HG02938 (cell line): ENCODE measurements at regions not wholly inside any gene's neighbourhood (a gene's known extent, or its start where the extent isn't known, plus 50 kb on each side); places are given as distances from the start of the nearest gene placed in this dataset.

Source experiments
- ATAC-seq: cut with Tn5 transposase; IDR thresholded peaks from one replicate; pipeline ENCODE4 v1.9.1; 2021; ENCODE audit warnings: mild to moderate bottlenecking, moderate library complexity; ENCODE audit not compliant: unreplicated experiment

DNA sequence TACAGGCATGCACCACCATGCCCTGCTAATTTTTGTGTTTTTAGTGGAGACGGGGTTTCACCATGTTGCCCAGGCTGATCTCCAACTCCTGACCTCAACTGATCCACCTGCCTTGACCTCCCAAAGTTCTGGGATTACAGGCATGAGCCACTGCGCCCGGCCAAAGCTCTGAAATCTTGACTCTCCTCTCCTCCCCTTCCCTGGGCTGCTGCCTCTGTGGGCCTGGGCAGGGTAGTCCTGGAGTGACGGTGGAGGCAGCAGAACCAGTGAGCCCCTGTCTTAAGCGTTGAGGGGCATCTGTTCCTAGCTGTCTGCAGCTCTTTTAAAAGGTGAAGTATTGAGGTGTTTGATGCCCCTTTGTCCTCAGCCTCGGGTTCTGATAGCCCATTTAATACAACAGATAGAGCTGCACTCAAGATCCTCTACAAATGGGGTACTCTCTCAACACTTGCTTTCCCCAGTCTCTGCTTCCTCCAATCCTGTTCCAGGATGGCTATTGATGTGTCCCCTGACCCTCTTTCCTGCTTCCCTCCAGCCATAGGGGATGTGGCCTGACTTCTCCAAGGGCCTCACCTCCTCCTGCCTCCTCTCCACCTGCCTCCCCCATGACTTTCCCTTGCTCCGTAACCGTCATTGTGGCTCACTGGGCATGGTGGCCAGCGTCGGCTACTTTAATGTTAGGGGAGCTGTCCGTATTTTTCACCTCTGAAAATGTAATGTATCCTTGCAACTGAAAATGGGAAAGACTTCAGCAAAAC lies 442.5 kb downstream of the GLRX3 start:
- ATAC-seq: no peak

DNA sequence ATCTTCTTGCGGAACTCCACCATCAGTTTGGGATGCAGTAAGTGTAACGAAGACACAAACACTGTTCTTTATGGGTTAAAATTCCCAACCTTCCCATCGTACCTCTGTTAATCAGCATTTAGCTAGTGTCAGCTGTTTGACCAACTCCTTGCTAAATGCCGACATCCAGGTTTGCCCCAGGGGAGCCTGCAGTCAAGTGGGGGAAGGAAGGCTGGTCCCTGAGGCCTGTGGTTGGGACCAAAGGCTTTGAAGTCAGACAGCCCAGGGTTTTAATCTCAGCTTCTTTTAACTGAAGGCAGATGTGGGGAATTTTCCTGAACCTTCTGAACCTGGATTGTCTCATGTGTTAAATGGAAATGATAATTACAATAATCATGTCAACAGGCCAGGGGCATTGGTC lies 443.7 kb downstream of the GLRX3 start:
- no peak for ATAC-seq

DNA sequence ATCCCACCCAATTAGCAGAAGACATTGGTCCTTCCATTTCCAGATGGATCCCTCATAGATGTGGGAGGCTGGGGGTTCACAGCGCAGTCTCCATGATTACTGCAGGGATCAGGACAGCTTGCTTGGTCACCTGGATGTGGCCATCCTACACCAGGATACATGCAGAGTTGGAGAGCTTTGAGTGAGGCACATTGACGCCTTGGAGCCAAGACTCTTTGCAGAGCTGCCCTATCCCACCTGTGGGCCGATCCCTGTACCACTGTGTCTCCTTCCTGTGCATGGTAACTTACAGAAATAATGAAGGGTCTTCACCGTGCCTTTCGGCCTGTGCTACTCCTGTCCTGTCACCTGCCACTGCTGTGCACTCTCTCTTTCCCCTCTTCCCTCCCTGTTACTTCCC lies 444.8 kb downstream of the GLRX3 start:
- no peak for ATAC-seq

DNA sequence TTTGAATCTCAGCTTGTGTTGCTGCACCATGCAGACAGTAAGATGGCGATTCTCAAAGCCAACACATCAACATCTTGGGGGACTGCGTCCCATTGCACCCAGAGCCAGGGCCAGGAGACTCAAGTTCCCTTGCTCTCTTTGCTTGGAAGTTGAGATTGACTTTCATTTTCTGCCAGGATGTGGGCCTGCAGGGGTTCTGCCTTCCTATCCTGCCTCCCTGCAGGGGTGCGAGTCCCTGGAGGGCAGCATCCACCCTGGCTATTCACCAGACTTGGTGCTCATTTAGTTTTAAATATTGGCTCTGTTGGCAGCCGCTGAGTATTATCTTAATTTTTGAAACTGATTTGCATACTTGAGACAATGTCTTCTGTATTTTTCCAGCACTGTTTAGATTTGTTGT lies 451.5 kb downstream of the GLRX3 start:
- no peak for ATAC-seq

DNA sequence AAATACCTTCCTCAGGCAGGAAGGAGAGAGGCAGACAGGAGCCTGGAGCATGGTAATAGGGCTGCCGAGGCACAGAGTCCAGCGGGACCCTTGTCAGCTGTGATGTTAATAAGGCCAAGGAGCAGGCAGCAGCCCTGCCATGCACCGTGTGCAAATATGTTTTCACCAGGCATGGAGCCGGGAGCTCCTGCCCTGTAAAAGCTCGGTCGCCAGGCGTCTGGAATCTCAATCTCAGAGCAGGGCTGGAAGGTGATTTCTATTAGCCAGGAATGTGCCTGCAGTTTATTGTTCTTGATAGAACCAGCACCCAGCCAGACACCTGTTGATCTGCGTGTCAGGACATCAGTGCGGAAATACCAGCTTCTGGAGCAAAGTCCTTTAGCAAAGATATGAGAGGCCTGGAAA lies 469.8 kb downstream of the GLRX3 start:
- no peak for ATAC-seq

DNA sequence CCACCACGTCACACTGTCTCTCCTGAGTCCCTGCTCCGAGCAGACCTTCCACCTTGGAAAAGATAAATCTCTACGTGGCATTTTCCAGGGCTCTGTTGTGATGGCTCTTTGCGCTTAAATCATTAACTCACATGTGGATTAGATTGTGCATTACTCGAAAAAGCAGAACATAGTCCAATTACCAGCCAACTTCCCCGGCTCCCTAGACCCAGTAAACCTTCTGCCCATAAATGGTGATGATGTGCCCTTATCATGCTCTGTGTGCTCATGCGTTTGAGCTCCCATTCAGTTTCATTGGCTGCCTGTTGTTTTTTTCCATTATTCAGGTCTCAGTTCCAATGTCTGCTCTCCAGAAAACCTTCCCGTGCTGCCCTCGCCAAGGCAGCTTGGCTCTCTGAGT lies 471.2 kb downstream of the GLRX3 start:
- ATAC-seq: no peak

DNA sequence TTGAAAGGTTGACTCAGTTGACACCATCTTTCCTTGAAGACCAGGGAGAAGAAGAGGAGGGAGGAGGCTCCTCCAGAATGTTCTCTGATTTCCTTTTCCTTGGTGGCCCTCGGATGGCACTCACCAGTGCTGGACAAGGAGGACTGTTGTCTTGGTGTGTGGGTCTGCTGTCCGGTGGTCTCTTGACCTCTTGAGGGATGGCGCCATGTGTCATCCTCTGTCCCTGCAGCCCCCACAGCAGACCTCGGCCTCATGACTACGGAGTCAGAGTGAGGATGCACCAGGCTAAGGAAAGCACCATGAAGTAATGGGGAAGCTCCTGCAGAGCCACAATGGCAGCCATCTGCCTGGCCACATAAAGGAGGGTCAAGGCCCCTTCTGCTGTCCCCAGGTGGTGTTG lies 475.0 kb downstream of the GLRX3 start:
- no peak for ATAC-seq

DNA sequence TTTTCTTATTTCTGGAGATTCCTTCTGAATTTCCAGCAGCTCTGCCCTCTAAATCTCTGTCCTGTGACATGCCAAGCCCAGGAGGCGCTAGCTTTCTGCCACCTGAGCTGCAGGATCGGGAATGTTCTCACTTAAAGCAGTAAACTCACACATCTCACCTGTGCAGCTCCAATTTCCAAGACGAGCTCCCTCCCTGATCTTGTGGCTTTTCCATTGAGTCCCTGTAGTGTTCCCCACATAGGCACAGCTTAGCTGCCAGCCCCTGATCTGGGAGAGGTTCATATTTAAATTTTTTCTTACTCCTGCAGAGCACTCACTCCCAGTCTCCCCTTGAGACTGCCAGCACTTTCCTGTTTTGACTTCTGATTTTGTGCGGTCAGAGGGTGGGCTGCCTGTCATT lies 479.3 kb downstream of the GLRX3 start:
- no peak for ATAC-seq

DNA sequence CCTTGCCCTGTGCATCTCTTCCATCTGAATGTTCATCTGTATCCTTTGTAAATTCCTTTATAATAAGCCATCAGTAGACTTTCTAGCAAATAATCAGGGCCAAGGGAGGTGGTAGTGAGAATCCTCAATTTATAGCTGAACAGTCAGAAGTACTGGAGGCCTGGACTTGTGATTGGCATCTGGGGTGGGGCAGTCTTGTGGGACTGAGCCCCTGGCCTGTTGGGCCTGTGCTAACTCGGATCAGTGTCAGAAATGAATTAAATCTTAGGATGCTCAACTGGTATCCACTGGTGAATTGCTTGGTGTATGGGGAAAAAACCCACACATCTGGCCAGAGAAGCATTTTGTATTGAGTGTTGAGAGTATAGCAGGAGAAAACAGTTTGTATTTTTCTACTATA lies 481.8 kb downstream of the GLRX3 start:
- no peak for ATAC-seq

DNA sequence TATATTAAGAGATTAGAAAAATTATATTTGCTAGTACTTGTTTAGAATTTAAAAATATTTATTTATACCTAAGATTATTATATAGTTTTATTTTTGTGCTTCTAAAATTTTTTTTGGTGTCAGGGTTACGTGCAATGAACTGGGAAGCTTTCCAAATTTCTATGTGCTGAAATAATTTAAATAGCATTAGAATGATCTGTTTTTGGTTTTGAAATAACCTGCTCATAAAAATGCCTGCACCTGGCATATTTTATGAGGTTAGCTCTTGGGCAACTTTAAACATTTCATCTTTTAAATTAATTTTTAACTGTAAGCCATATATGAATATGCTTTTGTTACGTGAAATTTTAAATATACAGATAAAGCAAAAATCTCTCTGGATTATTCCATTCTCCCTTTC lies 482.5 kb downstream of the GLRX3 start:
- no peak for ATAC-seq

DNA sequence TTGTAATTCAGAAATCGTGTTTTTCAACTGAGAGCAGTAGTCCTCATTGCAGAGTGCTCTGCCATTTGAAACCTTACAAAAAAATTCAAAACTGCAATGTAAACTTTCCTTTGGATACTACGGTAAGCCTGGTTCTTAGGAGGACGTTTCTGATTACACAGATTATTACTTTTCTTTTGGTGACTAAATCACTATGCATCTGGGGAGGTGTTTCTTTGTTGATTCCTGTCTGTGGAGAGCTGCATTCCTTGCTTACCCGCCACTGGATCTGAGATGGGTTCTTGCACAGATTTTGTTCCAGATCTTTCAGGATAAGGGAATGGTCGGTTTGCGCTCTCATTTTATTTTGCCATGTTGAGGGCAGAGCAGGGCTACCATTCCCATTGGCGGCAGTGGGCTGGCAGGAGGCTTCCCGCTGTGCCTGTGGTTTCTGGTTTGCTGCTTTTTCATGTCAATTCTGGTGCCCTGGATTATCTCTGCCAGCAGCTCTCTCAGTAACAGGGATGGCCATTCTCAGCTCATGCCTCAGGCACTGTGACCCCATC lies 485.1 kb downstream of the GLRX3 start:
- ATAC-seq: no peak

DNA sequence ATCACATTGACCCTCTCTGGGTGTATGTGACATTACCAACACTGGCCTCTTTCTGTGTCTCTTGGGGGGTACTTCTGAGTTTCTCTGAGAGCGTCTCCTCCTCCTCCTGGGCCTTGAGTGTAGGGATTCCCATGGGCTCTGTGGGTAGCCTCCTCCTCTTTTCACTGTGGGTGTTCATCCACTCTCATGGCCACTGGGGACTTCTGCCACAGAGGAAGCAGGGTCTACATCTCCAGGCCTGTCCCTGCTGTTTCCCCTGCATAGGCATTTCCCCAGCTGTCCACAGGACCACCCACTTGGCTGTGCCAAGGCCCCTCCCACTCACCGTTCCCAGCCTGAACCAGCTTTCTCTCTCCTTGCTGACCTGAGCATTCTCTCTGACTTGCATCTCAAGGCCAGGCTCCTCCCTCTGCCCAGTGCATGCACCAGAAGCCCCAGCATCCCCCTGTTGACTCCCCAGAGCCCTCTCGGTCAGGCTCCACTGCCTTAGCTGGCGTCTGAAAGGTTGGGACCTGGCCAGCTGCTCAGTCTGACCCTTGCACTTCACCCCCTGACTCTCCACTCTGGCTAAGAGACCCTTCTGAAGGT lies 487.6 kb downstream of the GLRX3 start:
- no peak for ATAC-seq

DNA sequence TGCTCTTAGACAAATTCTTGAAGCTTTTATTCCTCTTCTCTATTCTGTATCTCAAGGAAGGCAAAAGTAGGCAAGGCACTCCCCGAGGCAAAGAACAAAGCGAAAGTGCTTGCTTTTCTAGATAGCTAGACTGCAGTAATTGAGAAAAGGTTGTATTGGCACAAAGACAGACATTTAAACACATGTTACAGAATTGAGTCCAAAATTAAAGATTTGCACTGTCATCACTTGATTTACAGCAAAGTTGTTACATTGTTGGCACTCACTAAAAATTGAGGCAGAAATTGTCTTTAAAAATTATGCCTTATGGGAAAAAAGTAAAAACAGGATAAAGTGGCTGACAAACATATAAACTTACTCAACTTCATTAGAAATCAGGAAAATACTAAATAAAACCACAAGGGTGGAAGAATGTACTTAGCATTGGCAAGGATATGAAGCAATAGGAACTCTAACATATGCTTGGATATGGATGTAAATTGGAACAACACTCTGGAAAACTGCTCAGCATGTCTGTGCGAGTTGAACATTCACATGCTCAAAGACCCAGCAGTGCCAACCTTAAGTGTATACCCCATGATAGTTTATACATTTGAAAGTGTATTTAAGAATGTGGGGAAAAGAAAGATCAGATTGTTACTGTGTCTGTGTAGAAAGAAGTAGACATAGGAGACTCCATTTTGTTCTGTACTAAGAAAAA lies 491.3 kb downstream of the GLRX3 start:
- ATAC-seq: no peak

DNA sequence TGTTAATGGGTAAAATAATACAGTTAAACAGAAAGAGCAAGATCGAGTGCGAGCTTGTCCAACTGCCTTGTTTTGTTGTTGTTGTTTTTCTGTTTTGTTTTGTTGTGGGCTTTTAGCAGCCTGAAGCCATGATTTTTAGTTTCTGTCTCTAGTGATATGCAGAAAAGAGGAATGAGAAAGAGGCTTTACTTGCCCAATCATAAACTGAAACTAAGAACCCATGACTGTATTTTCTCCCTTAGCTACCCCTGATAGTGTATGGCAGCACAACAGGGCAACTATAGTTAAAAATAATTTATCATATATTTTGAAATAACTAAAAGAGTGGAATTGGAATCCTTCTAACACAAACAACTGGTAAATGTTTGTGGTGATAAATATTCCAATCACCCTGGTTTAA lies 493.9 kb downstream of the GLRX3 start:
- no peak for ATAC-seq

DNA sequence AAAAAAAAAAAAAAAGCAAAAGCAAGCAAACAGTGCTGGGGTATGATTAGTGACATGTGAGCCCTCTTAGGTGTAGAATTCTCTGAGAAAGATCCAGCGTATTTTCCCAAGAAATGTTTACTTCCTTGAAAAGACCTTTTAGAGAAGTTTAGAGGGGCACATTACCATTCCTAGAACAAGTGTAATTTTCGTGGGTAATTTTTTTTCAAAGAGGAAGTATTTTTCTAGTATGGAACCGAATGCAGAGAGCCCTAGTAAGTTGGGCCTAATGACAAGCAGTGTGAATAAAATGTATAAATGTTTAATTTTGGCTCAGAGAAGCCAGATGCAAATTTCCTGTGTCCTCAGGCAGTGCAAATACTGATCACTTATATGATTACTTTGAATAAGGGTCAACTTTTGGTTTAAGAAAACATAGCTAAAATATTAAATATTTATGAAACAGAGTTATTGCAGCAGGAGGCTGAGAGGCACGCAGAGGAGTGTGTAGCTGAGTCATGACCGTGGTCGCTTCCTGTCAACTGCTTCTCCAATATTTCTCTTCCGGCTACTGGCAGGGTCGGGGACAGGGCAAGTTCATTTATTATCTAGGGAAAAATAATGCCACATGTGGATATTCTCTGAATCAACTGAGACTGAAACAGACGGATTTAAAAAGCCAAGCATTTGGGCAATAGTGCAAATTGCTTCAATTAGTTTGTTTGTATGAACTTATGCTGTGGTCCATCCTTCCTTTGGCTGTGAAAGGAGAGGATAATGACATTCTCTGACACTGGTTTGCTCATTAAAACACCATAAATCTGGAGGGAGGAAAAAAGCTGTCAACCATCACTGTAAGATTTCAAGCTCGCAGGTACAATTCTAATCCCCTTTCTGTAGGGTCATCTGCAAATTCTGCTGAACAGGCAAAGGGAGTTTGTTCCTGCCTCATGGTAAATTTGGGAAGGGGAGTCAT lies 495.2 kb downstream of the GLRX3 start:
- ATAC-seq: no peak

DNA sequence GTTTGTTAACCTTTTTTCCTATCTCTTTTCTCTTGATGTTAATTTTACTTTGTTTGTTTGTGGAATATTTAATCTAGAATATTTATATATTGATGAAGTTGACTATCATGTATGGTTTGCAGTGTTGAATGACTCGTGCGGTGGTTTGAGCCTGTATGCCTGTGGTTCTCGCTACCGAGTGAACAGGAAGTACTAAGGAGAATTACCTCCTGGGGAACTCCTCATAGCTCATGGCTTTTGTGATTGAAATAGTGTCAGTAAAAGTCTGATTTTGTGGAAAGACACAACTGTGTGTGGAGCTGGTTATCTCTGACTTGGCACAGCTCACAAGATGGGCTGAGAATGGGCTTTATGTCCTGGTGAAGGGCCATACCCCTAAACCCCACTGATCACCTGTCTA lies 498.6 kb downstream of the GLRX3 start:
- no peak for ATAC-seq

DNA sequence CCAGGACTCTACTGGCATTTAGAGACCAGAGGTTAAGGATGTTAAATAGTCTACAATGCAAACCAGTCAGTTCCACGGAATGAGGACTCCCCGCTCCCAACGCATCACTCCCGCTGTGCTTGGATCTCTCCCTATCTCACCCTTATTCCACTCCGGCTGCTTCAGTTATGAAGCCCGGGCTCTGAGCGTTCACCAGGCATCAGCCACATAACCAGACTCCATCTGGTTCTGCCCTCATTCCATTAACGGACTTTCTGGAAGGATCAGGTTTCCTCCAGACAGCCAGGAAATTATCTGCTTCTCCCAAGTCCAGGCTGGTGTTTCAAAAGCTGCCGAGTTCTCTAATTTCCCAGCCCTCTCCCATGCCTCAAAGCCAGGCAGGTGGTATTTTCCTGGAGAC lies 499.3 kb downstream of the GLRX3 start:
- no peak for ATAC-seq

DNA sequence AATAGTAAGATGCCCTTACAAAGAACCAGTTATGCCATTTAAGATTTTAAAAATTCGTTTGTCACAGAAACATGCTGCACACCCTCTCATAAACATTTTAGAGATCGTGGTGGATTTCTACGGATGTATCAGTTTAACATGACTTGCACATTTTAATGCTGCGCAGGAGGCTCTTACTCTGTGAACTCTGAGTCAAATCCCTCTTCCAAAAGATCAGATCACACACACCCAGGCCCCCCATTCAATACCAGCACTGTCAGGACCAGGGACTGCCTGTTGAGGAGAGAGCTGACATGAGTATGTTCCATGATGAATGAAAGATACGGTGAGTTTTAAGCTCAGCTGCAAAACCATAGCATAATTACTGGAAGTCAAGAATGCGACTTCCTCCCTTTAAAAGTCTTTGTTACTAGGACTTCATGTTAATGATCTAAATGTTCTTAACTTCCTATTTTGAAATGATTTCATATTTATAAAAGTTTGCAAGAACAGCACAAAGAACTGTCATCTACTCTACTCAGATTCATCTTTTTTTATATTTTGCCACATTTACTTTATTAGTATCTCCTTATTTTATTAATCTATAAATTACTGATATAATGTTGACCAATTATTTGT lies 500.2 kb downstream of the GLRX3 start:
- ATAC-seq: no peak

DNA sequence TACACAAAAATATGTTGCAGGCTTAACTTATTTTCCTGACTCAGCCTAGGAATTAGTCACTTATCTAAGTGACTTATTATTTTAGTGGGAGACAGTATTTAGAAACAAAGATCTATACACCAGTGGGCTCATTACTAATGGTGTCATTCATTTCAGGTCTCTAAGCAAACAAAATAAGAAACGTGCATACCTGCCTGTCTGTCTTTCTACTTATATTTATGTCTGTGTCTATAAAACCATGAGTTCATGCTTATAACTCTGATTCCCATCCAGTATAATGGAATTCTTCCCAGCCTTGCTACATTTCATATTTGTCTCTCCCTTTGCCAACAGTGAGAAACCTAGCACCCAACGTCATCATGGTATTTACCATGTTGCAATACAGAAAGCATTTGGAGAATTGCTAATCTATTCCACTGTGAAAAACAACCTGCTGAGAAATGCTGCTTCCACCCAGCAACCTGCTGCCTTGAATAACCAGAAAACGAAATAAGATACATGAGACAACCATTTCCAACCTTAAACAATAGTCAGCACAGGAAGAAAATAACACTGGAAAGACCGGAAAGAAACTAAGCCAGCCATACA lies 501.0 kb downstream of the GLRX3 start:
- ATAC-seq: no peak

DNA sequence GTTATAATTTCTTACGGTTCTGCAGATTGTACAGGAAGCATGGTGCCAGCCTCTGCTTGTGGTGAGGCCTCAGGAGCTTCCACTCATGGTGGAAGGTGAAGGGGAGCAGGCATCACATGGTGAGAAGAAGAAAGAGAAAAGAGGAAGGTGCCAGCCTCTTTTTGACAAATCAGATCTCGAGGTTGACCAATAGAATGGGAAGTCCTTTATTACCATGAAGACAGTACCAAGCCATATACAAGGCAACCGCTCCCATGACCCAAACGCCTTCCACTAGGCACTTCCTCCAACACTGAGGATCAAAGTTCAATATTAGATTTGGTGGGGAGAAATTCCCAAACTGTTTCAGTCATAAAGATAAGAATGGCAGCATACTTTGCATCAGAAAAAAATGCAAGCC lies 502.8 kb downstream of the GLRX3 start:
- no peak for ATAC-seq
